Right ventricle myocardium superior (tissue), 1 donor: ENCODE measurements at regions not wholly inside any gene's neighbourhood (a gene's known extent, or its start where the extent isn't known, plus 50 kb on each side); places are given as distances from the start of the nearest gene placed in this dataset.

Experiments
- ATAC-seq: fragments of 200-7000 bp; cut with Tn5 transposase; one replicate; pipeline ENCODE4 v1.9.1; 2020; ENCODE audit warnings: mild to moderate bottlenecking; ENCODE audit not compliant: poor library complexity
- DNase-seq: peaks from one replicate; pipeline ENCODE4 v3.0.0-alpha.2; 2020
- intact Hi-C: fragments of 100-400 bp; cut with DNase I; formaldehyde crosslinking; loops from one replicate; pipeline ENCODE4 v1.11.2; 2022
- donor health status: DM: no; HTN: yes; CAD: no; lungs with severe emphysema.

DNA sequence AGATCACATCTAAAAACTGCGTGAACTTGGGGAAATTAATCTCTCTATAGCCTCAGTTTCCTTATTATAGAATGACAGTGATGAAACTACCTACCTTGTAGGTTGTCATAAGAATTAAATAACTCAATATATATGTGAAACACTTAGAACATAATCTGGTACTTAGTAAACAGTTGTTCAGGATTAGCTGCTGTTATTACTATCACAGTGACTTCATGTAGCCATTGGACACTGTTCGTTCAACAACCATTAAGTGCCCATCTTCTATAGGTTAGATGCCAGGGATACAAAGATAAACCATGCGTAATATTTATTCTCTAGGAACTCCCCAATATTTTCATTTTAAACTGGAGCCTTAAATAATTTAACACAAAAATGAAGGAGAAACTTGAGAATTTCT lies 329.0 kb upstream of the PROK2 start:
- intact Hi-C loops: no loop called here
- ATAC-seq: no peak
- DNase-seq: no peak

GRCh38 chr3:72113564-72113963 lies 328.6 kb upstream of the PROK2 start:
- intact Hi-C loops: no loop called here
- ATAC-seq: peak; percentile 64
- DNase-seq: no peak

DNA sequence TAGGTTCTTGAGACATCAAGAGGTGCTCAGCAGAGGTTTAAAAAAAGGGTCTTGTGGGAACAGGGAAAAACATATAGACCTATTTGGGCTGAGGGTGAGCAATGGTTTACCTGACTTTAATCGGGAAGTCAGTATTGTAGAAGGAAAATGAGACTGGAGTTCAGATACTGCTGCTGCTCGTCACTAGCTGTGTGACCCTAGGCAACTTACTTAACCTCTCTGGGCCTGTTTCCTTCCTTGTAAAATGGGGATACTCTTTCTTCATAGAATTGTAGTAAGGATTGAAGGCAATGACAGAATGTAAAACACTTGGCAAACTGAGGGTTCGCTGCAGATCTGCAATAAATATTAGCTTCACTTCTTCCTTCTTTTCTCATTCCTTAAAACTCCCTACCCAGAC lies 327.5 kb upstream of the PROK2 start:
- ATAC-seq (no peak), DNase-seq (no peak)
- intact Hi-C loops: no loop called here

GRCh38 chr3:72111265-72112205 lies 326.6 kb upstream of the PROK2 start:
- intact Hi-C loops: no loop called here
- ATAC-seq: no peak

DNA sequence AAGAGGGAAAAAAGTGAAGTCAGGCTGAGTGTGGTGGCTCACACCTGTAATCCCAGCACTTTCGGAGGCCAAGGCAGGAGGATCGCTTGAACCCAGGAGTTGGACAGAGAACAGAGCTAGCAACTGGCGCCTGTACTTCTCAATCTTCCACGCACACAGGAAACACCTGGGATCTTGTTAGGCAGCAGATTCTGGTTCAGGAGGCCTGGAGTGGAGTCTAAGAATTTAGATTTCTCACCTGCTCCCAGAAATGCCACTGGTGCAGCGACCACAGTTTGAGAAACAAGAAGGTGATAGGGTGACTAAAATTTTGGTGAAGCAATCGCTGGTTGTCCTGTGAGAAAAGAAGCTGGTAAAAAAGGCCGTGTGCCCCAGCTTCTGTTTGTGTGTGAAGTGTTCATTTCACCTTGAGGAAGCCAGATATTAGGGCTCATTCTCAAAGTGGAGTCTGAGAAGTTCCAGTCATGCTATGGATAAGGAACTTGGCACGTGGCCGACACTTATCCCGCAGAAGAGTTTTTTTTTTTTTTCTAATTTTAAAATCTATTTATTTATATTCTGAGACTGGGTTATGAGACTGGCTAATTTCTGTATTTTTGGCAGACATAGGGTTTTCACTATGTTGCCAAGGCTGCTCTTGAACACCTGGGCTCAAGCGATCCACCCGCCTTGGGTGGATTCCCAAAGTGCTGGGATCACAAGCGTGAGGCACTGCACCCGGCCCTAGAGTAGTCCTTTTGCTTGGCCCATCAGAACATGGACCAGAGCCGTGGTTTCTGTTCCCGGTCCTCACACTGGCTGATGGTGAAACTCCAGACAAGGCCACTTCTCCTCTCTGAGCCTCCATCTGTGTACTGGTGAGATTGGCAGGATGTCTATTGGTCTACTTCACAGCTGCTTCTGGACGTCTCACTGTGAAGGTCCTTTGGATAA lies 324.6 kb upstream of the PROK2 start:
- ATAC-seq: peak; percentile 27
- intact Hi-C loops: no loop called here
- no peak for DNase-seq

More at GRCh38 chr3:72111265-72112205, 326.6 kb upstream of the PROK2 start:
- DNase-seq: no peak

- intact Hi-C loops: no loop called here
- ATAC-seq: no peak
- DNase-seq: no peak
These were observed 320.4 kb upstream of the PROK2 start for GRCh38 chr3:72105306-72105705.

DNA sequence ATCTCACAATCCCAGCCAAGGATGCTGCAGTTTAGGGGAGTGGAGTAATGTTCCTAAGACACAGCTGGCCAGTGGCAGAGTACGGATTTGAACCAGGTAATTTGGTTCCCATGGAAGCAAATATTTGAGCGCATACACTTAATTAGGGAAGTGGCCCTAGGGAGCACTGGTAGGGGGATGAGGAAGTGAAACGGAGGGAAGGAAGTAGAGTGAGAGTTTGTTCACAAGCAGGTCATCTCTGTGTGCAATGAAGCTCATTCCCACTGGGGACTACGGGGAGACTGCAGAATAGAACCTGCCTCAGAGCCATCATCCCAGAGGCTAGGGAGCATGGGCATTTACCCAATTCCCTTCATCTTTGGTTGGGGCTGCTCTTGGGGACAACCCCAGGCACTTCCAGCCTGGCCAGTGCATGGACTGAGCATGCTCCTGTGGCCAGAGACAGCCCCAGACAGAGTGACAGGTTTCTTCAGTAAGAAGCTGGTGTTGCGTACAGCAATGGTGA lies 317.2 kb upstream of the PROK2 start:
- ATAC-seq: peak; percentile 67
- intact Hi-C loops: no loop called here
- no peak for DNase-seq

GRCh38 chr3:72101494-72101893 lies 316.5 kb upstream of the PROK2 start:
- no peak for DNase-seq
- intact Hi-C loops: no loop called here
- no peak for ATAC-seq

DNA sequence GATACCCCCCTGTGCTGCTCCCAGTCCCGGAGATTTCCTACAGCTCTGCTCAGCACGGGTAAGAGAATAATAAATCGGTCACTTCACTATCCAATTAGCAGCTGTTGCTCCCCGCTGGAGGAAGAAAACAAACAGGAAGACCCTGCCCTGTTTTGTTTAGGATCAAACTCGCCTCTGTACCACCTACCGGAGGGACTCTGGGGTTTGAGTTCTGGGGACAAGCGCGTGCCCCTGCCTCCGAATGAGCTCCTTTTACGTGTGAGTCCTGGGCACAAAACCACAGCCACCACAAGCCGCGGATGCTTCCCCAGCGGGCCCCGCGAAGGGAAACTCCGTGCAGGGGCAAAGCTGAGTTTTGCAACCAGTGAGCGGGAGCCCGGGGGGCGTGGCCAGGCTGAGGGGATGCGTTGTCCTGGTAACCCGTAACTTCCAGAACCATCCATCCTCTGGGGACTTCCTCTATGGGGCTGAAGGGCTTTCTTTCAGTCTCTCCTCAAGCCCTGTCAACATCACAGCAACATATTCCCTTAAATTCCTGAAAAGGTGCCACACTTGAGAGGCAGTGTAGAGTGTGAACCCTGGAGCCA lies 315.7 kb upstream of the PROK2 start:
- ATAC-seq: peak; percentile 88
- DNase-seq: peak; percentile 92
- intact Hi-C loops: no loop called here

- ATAC-seq: peak; percentile 32
- DNase-seq: no peak
- intact Hi-C loops: no loop called here
These were observed 315.1 kb upstream of the PROK2 start for GRCh38 chr3:72100080-72100511.

GRCh38 chr3:72099326-72100079 lies 314.6 kb upstream of the PROK2 start:
- intact Hi-C loops: no loop called here
- DNase-seq: no peak
- ATAC-seq: no peak

GRCh38 chr3:72097053-72097452 lies 312.1 kb upstream of the PROK2 start:
- ATAC-seq: no peak
- DNase-seq: no peak
- intact Hi-C loops: no loop called here

DNA sequence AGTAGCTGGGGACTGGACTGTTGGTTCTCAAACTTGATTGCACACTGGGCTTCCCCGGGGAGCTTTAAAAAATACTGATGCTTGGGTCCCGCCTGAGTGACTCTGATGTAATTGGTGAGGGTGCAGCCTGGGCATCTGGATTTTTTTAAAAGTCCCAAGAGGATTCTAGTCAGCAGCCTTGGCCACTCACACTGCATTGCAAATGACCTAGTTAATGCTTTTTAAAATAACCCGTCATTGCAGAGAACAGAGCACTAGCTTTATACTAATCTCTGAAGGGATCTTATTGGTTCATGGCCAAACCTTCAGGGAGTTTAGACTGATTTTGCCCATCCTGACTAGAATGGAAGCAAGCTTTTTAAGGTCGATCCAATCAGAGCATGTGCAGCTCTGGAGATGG lies 310.6 kb upstream of the PROK2 start:
- intact Hi-C loops: no loop called here
- no peak for ATAC-seq
- no peak for DNase-seq

DNA sequence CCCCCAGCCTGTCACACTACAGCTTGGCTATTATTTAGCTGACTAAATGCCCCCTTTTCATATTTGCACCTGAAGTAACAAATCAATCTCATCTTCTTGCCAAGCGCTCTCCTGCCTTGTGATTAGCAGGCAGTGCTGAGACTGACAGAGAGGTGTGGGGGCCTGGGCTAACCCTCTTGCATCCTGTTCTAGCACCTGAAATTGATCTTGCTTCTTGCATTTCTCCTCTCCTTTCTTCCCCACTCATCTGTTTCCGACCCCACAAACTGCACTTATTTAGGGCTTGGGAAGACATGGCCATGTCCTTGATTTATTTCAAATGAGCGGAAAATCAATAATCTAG lies 309.0 kb upstream of the PROK2 start:
- DNase-seq: no peak
- intact Hi-C loops: no loop called here
- no peak for ATAC-seq

DNA sequence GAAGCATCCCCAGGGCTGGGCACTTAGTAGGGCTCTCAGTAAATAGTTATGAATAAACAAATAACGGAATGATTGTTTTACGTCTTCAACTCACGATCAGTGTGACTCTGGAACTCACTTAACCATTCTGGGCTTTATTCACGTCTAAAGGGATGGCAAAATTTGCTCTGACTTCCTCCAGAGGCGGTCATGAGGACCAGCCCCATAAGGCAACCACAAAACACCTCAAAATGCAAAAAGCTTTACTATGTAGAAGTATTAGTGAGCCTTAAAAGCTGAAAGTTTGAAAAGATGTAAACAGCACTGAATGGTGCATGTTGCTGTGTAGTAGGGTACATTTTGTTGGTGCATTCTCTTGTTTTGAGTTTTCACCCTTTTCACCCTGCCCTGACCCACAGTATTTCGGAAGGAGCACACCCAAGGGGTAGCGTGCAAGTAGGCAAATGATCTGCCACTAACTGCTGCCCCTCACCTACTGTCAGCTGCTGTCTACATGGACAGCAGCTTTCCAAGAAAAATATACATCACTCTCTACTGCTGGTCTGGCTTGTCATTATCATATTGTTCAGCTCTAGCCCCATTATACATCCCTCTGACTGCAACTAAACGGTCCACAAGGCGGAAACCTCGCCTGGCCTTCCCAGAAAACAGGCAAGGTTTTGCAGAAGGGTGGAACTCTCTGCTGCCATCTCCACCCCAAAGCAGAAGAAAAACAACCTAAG lies 308.5 kb upstream of the PROK2 start:
- DNase-seq: no peak
- intact Hi-C loops: no loop called here
- ATAC-seq: no peak

GRCh38 chr3:72092778-72093177 lies 307.8 kb upstream of the PROK2 start:
- intact Hi-C loops: no loop called here
- no peak for DNase-seq
- no peak for ATAC-seq

DNA sequence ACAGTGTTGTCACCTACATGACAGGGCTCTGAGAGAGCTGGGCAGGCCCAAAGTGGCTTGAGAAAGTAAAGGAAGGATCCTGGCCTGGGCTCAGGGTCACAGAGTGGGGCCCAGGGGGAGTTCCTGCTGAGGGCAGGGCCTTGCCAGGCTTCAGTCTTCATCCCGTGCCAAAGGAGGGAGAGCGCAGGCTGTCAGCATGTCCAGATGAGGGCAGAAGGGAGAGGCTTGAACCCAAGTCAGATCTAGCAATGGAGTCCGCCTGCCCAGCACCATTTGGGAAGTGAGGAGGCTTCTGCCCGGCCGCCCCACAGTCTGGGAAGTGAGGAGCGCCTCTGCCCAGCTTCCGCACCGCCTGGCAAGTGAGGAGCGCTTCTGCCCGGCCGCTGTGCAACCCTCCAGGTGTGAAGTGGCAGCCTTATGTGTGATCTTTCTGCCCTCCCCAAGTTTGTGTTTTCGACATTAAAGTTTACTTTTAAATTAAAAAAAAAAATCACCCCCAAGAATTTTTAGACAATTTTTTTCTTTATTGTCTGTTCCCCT lies 303.6 kb upstream of the PROK2 start:
- DNase-seq (no peak), ATAC-seq (no peak)
- intact Hi-C loops: no loop called here

DNA sequence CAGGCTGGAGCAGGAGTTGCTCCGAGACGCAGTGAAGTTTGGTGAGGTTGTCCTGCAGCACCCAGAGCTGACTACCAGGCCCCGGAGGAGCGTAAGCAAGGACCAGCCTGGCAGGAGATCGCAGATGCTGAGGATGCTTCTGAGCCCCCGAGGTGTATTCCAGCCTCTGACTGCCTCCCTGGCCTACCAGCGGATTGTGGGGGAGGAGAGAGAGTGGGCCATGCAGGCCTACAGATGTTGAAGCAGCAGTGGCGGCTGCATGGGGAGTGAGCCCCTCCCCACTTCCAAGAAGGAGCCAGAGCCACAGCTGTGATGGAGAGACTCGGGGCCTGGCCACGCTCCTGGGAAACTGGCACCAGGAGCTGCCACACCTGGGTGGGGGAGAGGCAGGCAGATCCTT lies 302.5 kb upstream of the PROK2 start:
- ATAC-seq (no peak), DNase-seq (no peak)
- intact Hi-C loops: no loop called here
